SK-N-MC (cell line): ENCODE measurements at regions not wholly inside any gene's neighbourhood (a gene's known extent, or its start where the extent isn't known, plus 50 kb on each side); places are given as distances from the start of the nearest gene placed in this dataset.

Source experiments
- EZH2 ChIP-seq: fragments of 200-600 bp; sonication (generic); IDR thresholded peaks from one replicate; pipeline ENCODE4 v1.6.1; 2017; ENCODE audit warnings: antibody characterized with exemption
- FOXP2 ChIP-seq: optimal IDR thresholded peaks from 2 replicates; pipeline ENCODE3; 2011; ENCODE audit warnings: mild to moderate bottlenecking, moderate library complexity; ENCODE audit not compliant: insufficient read depth; ENCODE audit errors: extremely low read length, control extremely low read depth
- POLR2AphosphoS5 ChIP-seq: IDR thresholded peaks from 2 replicates; pipeline ENCODE4 v1.6.1; 2012; ENCODE audit warnings: mild to moderate bottlenecking, low read depth, low read length, borderline replicate concordance

DNA sequence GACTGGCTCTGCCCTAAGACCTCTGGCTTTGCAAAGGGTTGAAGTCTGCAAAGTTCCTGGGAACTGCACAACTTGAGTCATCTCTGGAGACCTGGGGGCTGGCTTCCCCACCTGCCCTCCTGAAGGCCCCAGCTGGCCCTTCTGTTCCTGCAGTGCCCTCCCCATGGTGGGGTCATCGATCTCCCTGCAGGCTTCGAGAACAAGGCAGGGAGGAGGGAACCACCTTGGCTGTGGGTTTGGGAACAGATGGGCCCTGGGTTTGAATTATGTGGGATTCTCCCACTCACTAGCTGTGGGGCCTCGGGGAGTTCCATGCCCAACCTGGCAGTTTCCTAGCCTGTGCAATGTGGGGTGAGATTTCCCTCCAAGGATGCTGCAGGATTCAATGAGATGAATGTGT lies 310.2 kb downstream of the PTPRU start:
- TF ChIP-seq EZH2, result no peak
- TF ChIP-seq POLR2AphosphoS5, result no peak
- no peak for TF ChIP-seq FOXP2
